ENCODE measurements at regions not wholly inside any gene's neighbourhood (a gene's known extent, or its start where the extent isn't known, plus 50 kb on each side); places are given as distances from the start of the nearest gene placed in this dataset.

DNA sequence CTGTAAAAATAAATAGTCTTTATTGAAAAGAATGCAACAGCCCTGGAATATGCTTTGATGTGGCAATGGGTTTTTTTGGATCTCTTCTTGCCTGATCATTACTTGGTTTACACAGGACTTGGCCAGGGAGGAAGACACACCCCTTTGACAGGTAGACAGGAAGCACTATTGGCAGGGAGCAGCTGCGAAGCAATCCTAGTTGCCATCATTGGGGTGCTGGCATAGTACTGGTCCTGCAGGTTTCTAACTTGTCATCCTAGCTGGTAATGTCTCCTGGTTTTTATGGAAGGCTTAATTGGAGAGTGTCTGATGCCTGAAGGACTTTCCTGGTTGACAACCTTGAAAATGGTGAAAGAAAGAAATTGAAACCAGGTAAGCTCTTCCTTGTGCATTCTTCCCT lies 71.2 kb upstream of the CCN6 start:
- Histone ChIP-seq H3K4me3 (no peak overlapping the region), H3K4me1 (peaks cover 0 to 17% (median 0%) of the 10 kb centered on the region in 12 donors), H3K27me3 (no peaks in the 10 kb centered on the region), H3K36me3 (no peaks in the 10 kb centered on the region), H3K9me3 (no peaks in the 10 kb centered on the region), H3K27ac (no peak overlapping the region)
- WGBS, 4 donors: 79 to 100% (median 89%) methylated on average over 1 of the region's 1 CpG
- TF ChIP-seq, protein P1, sequence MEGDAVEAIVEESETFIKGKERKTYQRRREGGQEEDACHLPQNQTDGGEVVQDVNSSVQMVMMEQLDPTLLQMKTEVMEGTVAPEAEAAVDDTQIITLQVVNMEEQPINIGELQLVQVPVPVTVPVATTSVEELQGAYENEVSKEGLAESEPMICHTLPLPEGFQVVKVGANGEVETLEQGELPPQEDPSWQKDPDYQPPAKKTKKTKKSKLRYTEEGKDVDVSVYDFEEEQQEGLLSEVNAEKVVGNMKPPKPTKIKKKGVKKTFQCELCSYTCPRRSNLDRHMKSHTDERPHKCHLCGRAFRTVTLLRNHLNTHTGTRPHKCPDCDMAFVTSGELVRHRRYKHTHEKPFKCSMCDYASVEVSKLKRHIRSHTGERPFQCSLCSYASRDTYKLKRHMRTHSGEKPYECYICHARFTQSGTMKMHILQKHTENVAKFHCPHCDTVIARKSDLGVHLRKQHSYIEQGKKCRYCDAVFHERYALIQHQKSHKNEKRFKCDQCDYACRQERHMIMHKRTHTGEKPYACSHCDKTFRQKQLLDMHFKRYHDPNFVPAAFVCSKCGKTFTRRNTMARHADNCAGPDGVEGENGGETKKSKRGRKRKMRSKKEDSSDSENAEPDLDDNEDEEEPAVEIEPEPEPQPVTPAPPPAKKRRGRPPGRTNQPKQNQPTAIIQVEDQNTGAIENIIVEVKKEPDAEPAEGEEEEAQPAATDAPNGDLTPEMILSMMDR (IDR thresholded peaks at IDR 0.05): no peak
- TF ChIP-seq POLR2A (IDR thresholded peaks at IDR 0.05): no peak
- ATAC-seq (no peak), DNase-seq (no peak)
- intact Hi-C loops (cut with DNase I): loop anchor here in 1 of 10 donors (5.0 kb wide), 1 partner anchor 95 kb away; no protein-coding TSS in a partner anchor

DNA sequence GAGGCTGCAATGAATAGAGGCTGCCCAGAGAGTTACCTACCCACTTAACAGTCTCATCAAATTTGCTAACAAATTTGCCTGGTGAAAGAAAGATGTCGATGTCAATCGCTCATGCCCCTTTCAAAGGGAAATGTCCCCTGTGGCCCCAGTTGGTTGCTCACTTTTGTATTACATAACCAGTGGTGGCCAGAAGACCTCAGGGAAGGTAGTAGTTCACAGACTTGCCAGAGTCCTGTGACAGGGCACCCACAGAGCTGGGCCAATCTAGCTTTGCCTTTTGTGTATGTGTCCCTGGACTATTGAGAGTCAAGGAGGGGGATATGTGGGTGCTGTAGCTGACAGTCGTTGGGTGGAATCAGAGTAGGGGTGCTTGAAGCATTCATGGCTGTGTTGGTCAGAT lies 70.7 kb upstream of the CCN6 start:
- Histone ChIP-seq H3K4me3 (no peak overlapping the region), H3K27ac (no peak overlapping the region), H3K27me3 (no peaks in the 10 kb centered on the region), H3K36me3 (no peaks in the 10 kb centered on the region), H3K9me3 (no peaks in the 10 kb centered on the region), H3K4me1 (peaks cover 0 to 17% (median 0%) of the 10 kb centered on the region in 12 donors)
- DNase-seq (no peak), ATAC-seq (no peak)
- 89 to 96% (median 91%) methylated on average over 3 of the region's 3 CpGs for WGBS, 4 donors
- intact Hi-C loops (cut with DNase I): loop anchor here in 1 of 10 donors (5.0 kb wide), 1 partner anchor 96 kb away; no protein-coding TSS in a partner anchor
- TF ChIP-seq, protein P1 (IDR thresholded peaks at IDR 0.05): no peak
- TF ChIP-seq POLR2A (IDR thresholded peaks at IDR 0.05): no peak

DNA sequence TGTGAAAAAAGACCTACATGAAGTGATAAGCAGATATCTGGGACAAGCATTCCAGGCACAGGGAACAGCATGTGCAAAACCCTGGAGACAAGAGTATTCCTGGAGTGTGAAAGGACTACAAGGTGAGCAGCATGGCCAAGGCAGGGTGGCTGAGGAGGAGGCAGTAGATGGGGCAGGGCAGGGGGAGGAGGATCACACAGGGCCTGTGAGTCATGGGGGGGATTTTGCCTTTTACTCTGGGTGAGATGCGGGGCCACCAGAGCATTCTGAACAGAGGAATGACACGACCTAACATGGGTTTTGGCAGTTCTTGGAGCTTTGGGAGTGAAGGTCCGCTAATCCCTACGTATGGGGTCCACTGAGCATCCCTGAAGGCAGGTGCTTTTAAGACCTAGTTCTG lies 69.8 kb upstream of the CCN6 start:
- DNase-seq (no peak), ATAC-seq (no peak)
- TF ChIP-seq POLR2A (IDR thresholded peaks at IDR 0.05): no peak
- TF ChIP-seq, protein P1 (IDR thresholded peaks at IDR 0.05): no peak
- H3K36me3 ChIP-seq: no peaks in the 10 kb centered on the region
- intact Hi-C loops (cut with DNase I): loop anchor here in 1 of 10 donors (5.0 kb wide), 1 partner anchor 97 kb away; no protein-coding TSS in a partner anchor
- H3K4me1 ChIP-seq: peaks cover 0 to 17% (median 0%) of the 10 kb centered on the region in 12 donors
- H3K27me3 ChIP-seq: no peaks in the 10 kb centered on the region
- no peaks in the 10 kb centered on the region for H3K9me3 ChIP-seq
- H3K27ac ChIP-seq: no peak overlapping the region
- no peak overlapping the region for H3K4me3 ChIP-seq
- 87 to 98% (median 93%) methylated on average over 4 of the region's 4 CpGs for WGBS, 4 donors

DNA sequence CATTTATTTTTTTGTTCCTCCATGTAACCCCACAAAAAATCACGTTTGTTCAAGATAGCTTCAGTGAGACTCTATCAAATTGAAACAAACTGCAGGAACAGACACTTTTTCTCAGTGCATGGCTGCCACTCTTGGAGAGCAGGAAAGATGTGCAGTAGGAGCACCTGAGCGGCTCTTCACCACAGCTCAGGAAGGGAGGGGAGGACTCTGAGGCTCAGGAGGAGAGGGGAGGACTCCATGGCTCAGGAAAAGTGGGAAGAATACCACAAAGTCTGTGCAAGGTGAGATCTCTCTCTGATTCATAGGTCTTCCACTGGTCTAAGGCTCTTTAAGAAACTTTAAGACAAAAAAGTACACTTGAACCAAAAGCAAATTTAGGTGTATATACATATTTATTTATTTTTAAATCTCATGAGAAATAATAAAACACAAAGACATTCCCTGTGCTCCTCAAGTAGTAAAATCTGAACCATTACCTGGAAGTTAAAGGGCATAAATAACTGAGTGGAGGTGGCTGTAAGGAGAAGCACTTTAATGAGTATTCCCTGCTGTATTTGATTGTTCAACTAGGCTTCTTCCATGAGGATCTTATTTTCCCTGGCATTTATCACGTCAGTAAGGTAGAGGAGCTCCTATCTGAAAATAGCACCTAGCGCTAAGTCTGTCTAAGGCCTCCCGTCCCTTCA lies 69.2 kb upstream of the CCN6 start:
- 91 to 95% (median 94%) methylated on average over 5 of the region's 5 CpGs for WGBS, 4 donors
- DNase-seq (no peak), ATAC-seq (no peak)
- Histone ChIP-seq H3K36me3 (no peaks in the 10 kb centered on the region), H3K27me3 (no peaks in the 10 kb centered on the region), H3K4me1 (peaks cover 0 to 17% (median 0%) of the 10 kb centered on the region in 12 donors), H3K4me3 (no peak overlapping the region), H3K9me3 (no peaks in the 10 kb centered on the region), H3K27ac (no peak overlapping the region)
- TF ChIP-seq, protein P1 (IDR thresholded peaks at IDR 0.05): no peak
- TF ChIP-seq POLR2A (IDR thresholded peaks at IDR 0.05): no peak
- intact Hi-C loops (cut with DNase I): loop anchor here in 1 of 10 donors (5.0 kb wide), 1 partner anchor 97 kb away; no protein-coding TSS in a partner anchor

Data from heart left ventricle (tissue), 16 donors.